Suprapubic skin (tissue), 4 donors: ENCODE measurements at regions not wholly inside any gene's neighbourhood (a gene's known extent, or its start where the extent isn't known, plus 50 kb on each side); places are given as distances from the start of the nearest gene placed in this dataset.

ENCODE experiments used
- CTCF ChIP-seq, 2 donors: fragments of 200-600 bp in 1 of 2; fragments of 450-650 bp in 1 of 2; sonication (generic) in 1 of 2; IDR thresholded peaks; one replicate each; pipeline ENCODE4 v1.5.1; 2016 to 2019; ENCODE audit warnings: antibody characterized with exemption in 2 of 2, mild to moderate bottlenecking in 1 of 2, moderate library complexity in 1 of 2
- POLR2A ChIP-seq, 2 donors: fragments of 450-650 bp; IDR thresholded peaks; one replicate each; pipeline ENCODE4 v1.6.1; 2017; ENCODE audit warnings: antibody characterized with exemption in 2 of 2, mild to moderate bottlenecking in 2 of 2, moderate library complexity in 2 of 2
- POLR2AphosphoS5 ChIP-seq, 3 donors: sonication (generic); formaldehyde crosslinking; IDR thresholded peaks; one replicate each; pipeline ENCODE4 v1.6.1; 2017; ENCODE audit warnings: antibody characterized with exemption in 3 of 3

GRCh38 chr1:234706931-234707330, 97.0 kb upstream of the IRF2BP2 start:
- TF ChIP-seq POLR2A (IDR thresholded peaks at IDR 0.05), result no peak
- no peak for TF ChIP-seq POLR2AphosphoS5 (IDR thresholded peaks at IDR 0.05)
- no peak for TF ChIP-seq CTCF (IDR thresholded peaks at IDR 0.05)
